HG02588 (cell line): ENCODE measurements at regions not wholly inside any gene's neighbourhood (a gene's known extent, or its start where the extent isn't known, plus 50 kb on each side); places are given as distances from the start of the nearest gene placed in this dataset.
"Not testable (repeated sequence)": the region's sequence is repeated elsewhere in the genome, so short reads cannot be mapped to it uniquely, and the experiment has no call there.

Experiments used
- ATAC-seq: cut with Tn5 transposase; IDR thresholded peaks from one replicate; pipeline ENCODE4 v1.9.1; 2021; ENCODE audit warnings: mild to moderate bottlenecking, moderate library complexity; ENCODE audit not compliant: unreplicated experiment

DNA sequence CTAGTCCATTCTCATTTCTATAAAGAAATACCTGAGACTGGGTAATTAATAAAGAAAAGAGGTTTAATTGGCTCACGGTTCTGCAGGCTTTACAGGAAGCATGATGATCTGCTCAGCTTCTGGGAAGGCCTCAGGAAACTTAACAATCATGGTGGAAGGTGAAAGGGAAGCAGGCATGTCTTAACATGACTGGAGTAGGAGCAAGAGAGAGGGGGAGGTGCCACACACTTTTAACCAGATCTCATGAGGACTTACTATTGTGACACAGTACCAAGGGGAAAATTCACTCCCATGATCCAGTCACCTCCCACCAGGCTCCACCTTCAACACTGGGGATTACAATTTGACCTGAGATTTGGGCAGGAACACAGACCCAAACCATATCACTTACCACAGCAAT is 310.1 kb downstream of the SH3GL2 start:
- not testable (repeated sequence) for ATAC-seq

DNA sequence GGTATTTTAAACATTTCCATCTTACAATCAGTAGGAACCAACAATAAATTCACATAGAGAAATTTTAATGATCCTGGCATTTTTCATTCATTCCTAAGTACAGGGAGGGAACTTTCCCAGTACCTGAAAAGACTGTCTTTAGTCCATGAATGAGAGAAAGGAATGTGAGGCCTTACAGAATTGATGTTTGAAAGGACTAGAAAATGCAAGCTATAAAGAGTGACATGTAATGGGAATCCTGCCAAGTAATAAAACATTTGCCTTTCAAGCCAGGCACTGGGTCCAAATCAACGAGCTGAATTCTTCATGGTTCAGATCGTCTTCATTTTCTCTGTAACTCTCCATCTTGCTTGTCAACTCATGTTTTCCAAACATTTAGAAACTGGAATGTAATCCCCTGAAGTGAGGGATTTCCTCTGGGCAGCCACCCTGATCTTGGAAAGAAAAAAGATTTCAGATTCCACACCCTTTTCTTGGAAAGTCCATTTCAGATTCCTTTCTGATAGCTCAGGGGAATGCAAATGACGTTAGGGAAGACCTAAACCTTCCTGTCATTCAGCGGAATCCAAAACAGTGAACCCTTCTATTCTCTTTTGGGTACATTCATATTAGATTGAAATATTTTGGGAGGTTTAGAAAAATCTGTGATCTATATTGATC is 315.8 kb downstream of the SH3GL2 start:
- ATAC-seq: no peak

GRCh38 chr9:17900606-17901005 is 321.7 kb downstream of the SH3GL2 start:
- no peak for ATAC-seq

GRCh38 chr9:17905366-17905765 is 326.5 kb downstream of the SH3GL2 start:
- ATAC-seq: no peak

DNA sequence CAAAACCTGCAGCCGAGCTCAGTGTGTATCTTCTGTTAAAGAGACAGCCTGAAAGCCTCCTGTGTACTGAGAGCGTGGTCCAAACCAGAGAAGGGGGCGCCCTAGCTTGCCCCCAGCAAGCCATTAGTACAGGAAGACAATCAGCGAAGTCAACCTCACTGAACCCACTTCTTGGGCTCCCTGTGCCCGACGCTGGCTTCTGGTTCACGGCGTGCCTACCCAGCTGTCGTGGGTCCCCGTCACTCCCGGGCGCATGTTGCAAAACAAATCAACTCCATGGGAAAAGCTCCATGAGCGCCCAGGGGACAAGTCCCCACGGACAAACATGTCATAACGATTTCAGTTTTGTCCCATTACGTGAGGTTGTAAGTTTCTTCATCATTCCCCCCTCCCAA is 326.9 kb downstream of the SH3GL2 start:
- no peak for ATAC-seq

DNA sequence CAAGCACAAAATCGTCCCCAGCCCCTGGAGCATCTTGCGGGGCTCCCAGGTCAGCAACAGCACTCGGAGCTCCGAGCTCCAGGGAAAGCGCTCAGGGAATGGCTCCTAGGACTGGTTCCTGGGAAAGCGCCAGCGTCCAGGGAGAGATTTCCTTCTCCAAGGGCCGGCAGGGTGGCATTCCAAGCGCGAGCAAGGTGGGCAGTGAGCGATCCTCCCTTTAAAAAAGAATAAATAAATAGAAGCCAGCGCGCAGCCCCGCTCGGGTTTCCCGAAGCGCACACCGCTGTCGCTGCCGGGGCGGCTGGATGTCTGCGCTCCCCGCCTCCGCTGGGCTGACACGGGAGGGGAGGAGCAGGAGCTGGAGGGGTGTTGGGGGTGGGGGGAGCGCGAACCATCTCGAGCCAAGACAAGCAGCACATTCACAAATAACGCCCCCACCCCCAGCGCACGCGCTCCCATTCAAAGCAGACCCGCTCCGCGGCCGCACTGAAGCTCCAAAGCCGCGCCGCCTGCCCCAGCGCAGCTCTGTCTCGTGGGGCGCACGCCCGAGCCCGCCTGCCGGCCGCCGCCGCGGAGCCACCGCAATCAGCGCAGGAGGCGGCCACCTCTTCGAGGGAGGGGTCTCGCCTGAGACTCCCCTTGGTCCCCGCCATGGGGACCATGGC is 327.4 kb downstream of the SH3GL2 start:
- ATAC-seq: no peak

- ATAC-seq: no peak
Measured at GRCh38 chr9:17906841-17907778, 328.2 kb downstream of the SH3GL2 start.

DNA sequence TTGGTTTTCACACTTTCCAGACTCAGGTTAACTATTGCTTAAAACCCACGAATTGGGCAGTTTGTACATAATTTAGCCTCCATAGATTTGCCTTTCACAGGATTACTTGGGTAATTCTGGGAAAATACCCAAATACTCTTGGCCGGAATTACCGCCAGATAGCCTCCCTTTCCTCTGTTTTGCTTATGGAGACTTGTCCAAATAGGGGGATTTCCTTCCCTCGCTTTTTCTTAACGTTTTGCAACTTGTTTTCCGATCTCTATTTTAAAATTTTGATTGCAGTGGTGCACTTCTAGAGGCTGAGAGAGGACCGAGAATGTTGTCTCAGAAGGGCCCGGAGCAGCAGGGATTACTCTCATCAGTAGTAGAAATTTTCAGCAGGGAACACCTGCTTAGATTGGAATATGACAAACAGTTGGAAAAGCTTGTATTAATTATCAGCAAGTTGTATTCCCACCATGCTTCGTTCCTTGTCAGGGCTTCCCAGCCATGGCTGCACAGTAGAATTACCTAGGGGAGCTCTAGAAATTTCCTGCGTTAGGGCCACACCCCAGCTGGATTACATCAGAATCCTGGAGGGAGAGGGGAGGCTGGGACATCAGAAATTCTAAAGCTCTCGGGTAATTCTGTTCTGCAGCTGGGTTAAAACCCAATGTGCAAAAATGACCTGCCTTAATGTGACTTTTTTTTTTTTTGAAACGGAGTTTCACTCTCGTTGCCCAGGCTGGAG is 329.1 kb downstream of the SH3GL2 start:
- no peak for ATAC-seq

GRCh38 chr9:17926246-17926645 is 347.4 kb downstream of the SH3GL2 start:
- no peak for ATAC-seq

- no peak for ATAC-seq
Measured at GRCh38 chr9:17927616-17928015, 348.8 kb downstream of the SH3GL2 start.

DNA sequence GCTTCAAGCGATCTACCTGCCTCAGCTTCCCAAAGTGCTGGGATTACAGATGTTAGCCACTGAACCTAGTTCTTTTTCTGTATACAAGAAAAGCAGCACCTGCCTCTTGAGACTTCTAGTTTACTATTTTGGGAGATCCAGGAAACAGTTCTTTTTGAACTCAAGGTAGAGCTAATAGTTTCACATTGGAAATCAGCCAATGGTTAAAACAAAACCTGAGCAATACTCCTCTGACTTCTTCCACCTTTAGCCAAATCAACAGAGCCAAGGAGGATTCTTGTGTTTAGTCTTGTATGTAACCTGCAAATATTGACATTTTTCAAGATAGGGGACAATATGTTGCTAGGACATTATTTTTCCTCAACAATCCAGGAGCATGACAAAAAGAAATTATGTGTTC is 349.4 kb downstream of the SH3GL2 start:
- ATAC-seq: no peak

DNA sequence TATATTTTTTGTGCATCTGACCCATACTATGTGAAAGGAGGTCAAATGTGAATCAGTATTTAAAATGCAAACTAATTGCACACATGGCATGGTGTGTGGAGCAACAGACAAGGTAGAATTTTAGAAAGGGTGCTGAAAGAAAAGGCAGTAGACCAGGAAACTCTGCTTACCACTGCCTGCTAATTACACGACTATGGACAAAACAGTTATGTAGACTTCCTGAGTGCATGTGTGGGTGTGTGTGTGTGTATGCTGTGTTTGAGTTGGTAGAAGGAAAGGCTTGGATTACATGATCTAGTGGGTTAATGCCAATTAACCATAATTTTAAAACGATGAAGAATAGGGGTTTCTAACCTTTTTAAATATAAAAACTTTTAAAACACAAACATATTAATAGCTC is 349.9 kb downstream of the SH3GL2 start:
- ATAC-seq: no peak

DNA sequence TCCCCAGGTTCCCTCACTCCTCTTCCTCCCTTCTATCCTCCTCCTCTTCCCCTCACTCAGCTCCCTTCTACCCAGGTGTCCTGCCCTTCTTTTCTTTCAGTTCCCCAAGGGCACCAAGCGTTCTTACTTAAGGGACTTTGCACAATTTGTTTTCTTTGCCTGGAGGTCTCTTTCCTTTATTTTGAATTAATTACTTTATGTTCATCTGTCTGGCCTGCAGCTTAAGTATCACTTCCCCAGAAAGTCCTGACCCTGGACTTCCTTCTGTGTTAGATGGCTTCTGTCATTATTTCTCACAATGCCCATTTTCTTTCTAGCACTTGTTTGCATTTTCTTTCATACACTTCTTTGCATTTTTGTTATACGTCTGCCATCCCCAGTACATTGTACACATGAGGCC is 350.6 kb downstream of the SH3GL2 start:
- ATAC-seq: no peak

DNA sequence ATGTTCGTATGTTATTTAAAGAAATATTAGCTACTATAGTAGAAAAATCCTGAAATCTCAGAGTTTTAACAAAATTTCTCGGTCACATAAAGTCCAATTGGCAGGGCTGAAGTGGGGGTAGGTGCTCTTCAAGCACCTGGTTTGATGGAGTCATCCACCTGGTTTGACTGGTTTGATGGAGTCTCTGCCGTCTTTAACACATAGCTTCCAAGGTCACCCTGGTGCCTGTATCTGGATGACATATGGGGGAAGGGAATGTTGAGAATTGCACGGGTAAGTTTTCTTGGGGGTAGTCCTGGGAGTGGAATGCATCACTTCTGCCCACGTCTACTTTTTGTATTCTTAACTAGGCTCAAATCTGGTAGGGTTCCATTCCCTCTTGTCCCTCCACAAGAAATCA is 351.2 kb downstream of the SH3GL2 start:
- no peak for ATAC-seq

GRCh38 chr9:17936365-17936764 is 357.5 kb downstream of the SH3GL2 start:
- no peak for ATAC-seq

DNA sequence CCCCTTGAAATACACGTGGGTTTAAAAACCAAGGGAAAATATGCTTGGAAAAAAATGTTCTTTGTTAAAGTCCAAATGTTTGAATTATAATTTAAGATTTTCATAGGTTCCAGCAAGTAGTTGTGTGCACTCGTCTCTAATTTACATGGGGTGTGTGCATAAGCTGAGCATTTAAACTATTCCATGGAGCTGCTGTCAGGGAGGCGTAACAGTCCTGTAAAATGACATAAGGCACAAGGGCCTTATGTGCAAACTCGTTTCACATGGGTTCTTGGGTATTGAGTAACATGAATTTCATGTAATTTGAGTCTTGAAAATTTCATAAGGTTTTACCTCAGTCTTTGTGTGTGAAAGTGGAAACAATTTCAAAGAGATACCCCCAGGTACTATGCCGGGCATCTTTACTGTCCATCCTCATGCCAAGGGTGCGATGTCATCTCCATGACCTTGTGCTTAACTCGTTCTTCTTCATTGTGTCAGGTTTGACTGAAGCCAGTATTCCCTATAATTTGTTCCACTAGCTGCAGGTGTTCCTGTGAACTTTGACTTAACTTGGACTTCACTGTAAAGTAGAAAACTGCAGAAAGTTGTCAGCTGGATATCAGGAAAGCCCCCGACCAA is 359.3 kb downstream of the SH3GL2 start:
- no peak for ATAC-seq

- no peak for ATAC-seq
Measured at GRCh38 chr9:17942498-17942897, 363.6 kb downstream of the SH3GL2 start.

- ATAC-seq: no peak
Measured at GRCh38 chr9:17955409-17955808, 376.5 kb downstream of the SH3GL2 start.

DNA sequence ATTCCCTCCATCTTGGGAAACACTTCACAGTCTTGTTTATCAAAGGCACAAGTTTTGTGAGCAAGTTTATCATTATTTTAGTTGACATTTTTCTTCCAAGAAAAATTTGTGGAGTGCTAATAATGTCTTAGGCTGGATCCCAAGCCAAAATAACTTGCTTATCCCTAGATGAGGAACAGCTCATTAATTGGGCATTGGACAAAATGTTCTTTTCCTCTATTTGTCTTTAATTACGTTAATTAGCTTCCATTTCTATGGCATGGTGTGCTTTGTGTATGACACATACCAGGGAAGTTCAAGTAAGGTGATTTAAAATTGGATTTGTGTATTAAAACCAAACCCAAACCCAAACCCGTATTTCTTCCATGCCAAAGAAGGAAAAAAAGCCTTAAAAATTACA is 379.5 kb downstream of the SH3GL2 start:
- no peak for ATAC-seq

DNA sequence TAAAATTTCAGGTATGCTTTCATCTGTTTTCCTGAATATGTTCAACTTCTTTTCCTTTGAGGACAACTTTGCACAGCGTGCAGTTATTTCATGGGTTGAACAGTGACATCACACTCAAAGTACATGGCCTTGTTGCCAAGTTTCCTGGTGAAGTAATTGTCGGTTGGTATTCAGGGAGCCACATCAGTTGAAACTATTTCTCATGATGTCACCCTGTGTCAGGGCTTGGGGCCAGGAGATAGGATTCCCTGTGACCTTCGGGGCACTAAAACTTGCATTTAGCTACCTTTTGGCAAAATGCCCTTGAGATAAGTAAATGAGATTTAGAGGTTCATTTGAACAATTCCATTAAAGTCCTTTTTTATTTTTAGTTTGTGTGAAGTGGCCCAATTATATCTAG is 383.9 kb downstream of the SH3GL2 start:
- ATAC-seq: no peak

GRCh38 chr9:17963498-17963897 is 384.6 kb downstream of the SH3GL2 start:
- ATAC-seq: no peak
